Breast epithelium (tissue), 4 donors: ENCODE measurements at regions not wholly inside any gene's neighbourhood (a gene's known extent, or its start where the extent isn't known, plus 50 kb on each side); places are given as distances from the start of the nearest gene placed in this dataset.

Experiments
- DNase-seq, 2 donors: peaks; one replicate each; pipeline ENCODE4 v3.0.0-alpha.2; 2019; ENCODE audit warnings: low spot score in 2 of 2
- H3K27ac ChIP-seq, 2 donors: fragments of 200-600 bp; sonication (generic) in 1 of 2; one replicate each; pipeline ENCODE4 v1.5.1; 2016 to 2019; ENCODE audit warnings: mild to moderate bottlenecking in 1 of 2
- H3K27me3 ChIP-seq, 2 donors: fragments of 200-600 bp; sonication (generic) in 1 of 2; one replicate each; pipeline versions ENCODE4 v1.5.1 to v1.6.0; 2017 to 2019; ENCODE audit warnings: control low read depth in 1 of 2, mild to moderate bottlenecking in 1 of 2
- H3K36me3 ChIP-seq: fragments of 200-600 bp; one replicate; pipeline ENCODE4 v1.5.1; 2019
- H3K4me1 ChIP-seq, 2 donors: fragments of 200-600 bp; sonication (generic); one replicate each; pipeline ENCODE4 v1.5.1; 2016 to 2019; ENCODE audit warnings: control low read depth in 1 of 2
- H3K4me3 ChIP-seq, 3 donors: fragments of 200-600 bp; sonication (generic); 1 replicate in 2 of 3; 2 replicates in 1 of 3; pipeline ENCODE4 v1.5.1; 2016 to 2019; ENCODE audit warnings: mild to moderate bottlenecking in 3 of 3, moderate library complexity in 2 of 3
- H3K9me3 ChIP-seq, 2 donors: fragments of 200-600 bp; sonication (generic) in 1 of 2; one replicate each; pipeline ENCODE4 v1.5.1; 2016 to 2019; ENCODE audit warnings: control low read depth in 1 of 2
- CTCF ChIP-seq, 3 donors: fragments of 450-650 bp; IDR thresholded peaks; one replicate each; pipeline ENCODE4 v1.5.1; 2016 to 2017; ENCODE audit warnings: antibody characterized with exemption in 3 of 3, mild to moderate bottlenecking in 3 of 3, moderate library complexity in 3 of 3
- POLR2A ChIP-seq: fragments of 450-650 bp; IDR thresholded peaks from one replicate; pipeline ENCODE4 v1.6.1; 2016; ENCODE audit warnings: antibody characterized with exemption, mild to moderate bottlenecking, moderate library complexity
- POLR2AphosphoS5 ChIP-seq, 3 donors: sonication (generic); formaldehyde crosslinking; IDR thresholded peaks; one replicate each; pipeline ENCODE4 v1.6.1; 2017; ENCODE audit warnings: antibody characterized with exemption in 3 of 3
- intact Hi-C: fragments of 100-400 bp; cut with DNase I; formaldehyde crosslinking; loops from one replicate; pipeline ENCODE4 v1.15.1; 2023; ENCODE audit warnings: low total_unique reads

GRCh38 chr11:33543823-33544222 is 156.8 kb downstream of the C11orf91 start:
- no peaks in the 10 kb centered on the region for H3K9me3 ChIP-seq
- H3K36me3 ChIP-seq = no peaks in the 10 kb centered on the region
- no peaks in the 10 kb centered on the region for H3K27me3 ChIP-seq
- intact Hi-C loops = no loop called here
- no peak overlapping the region for H3K27ac ChIP-seq
- no peak overlapping the region for H3K4me3 ChIP-seq
- no peak for DNase-seq
- TF ChIP-seq POLR2A (no peak), CTCF (IDR thresholded peaks at IDR 0.05) (no peak), POLR2AphosphoS5 (IDR thresholded peaks at IDR 0.05) (no peak)
- peaks cover 0 to 5% of the 10 kb centered on the region in 2 donors for H3K4me1 ChIP-seq

- intact Hi-C loops = no loop called here
- Histone ChIP-seq H3K36me3 (no peaks in the 10 kb centered on the region), H3K4me3 (no peak overlapping the region), H3K4me1 (peaks cover 0 to 5% of the 10 kb centered on the region in 2 donors), H3K9me3 (no peaks in the 10 kb centered on the region), H3K27ac (no peak overlapping the region), H3K27me3 (no peaks in the 10 kb centered on the region)
- DNase-seq = peak in 1 of 2 donors; percentile 22
- TF ChIP-seq CTCF (IDR thresholded peaks at IDR 0.05) (peak in 2 of 3 donors; percentile 40 to 51), POLR2A (no peak), POLR2AphosphoS5 (IDR thresholded peaks at IDR 0.05) (peak in 1 of 3 donors; percentile 19)
These were observed 157.7 kb downstream of the C11orf91 start for GRCh38 chr11:33542921-33543320.

GRCh38 chr11:33540946-33541915 is 159.4 kb downstream of the C11orf91 start:
- Histone ChIP-seq H3K9me3 (no peaks in the 10 kb centered on the region), H3K36me3 (no peaks in the 10 kb centered on the region), H3K4me3 (no peak overlapping the region), H3K4me1 (peaks cover 0 to 5% of the 10 kb centered on the region in 2 donors), H3K27me3 (no peaks in the 10 kb centered on the region), H3K27ac (no peak overlapping the region)
- intact Hi-C loops = no loop called here
- DNase-seq = no peak
- TF ChIP-seq CTCF (IDR thresholded peaks at IDR 0.05) = no peak
- TF ChIP-seq POLR2A = no peak

GRCh38 chr11:33540427-33540826 is 160.2 kb downstream of the C11orf91 start:
- intact Hi-C loops = no loop called here
- no peaks in the 10 kb centered on the region for H3K9me3 ChIP-seq
- H3K4me1 ChIP-seq = peaks cover 0 to 5% of the 10 kb centered on the region in 2 donors
- no peaks in the 10 kb centered on the region for H3K27me3 ChIP-seq
- no peak for TF ChIP-seq CTCF (IDR thresholded peaks at IDR 0.05)
- TF ChIP-seq POLR2AphosphoS5 (IDR thresholded peaks at IDR 0.05) = no peak
- no peak overlapping the region for H3K27ac ChIP-seq
- H3K4me3 ChIP-seq = no peak overlapping the region
- no peaks in the 10 kb centered on the region for H3K36me3 ChIP-seq
- DNase-seq = no peak

GRCh38 chr11:33539751-33540150 is 160.9 kb downstream of the C11orf91 start:
- intact Hi-C loops = no loop called here
- Histone ChIP-seq H3K27ac (peak overlapping the region in 1 of 2 donors; percentile 26), H3K9me3 (peaks cover 0 to 3% of the 10 kb centered on the region in 2 donors), H3K27me3 (no peaks in the 10 kb centered on the region), H3K4me3 (no peak overlapping the region), H3K4me1 (peaks cover 0 to 5% of the 10 kb centered on the region in 2 donors), H3K36me3 (no peaks in the 10 kb centered on the region)
- DNase-seq = no peak
- TF ChIP-seq POLR2A (no peak), CTCF (IDR thresholded peaks at IDR 0.05) (no peak), POLR2AphosphoS5 (IDR thresholded peaks at IDR 0.05) (no peak)
